NCI-H2081 treated with DMSO at 0.1 percent for 48 hours (cell line): ENCODE measurements at regions not wholly inside any gene's neighbourhood (a gene's known extent, or its start where the extent isn't known, plus 50 kb on each side); places are given as distances from the start of the nearest gene placed in this dataset.

Source experiments
- DNase-seq: peaks from one replicate; lab custom pipeline; 2025; lab: John Stamatoyannopoulos, UW

GRCh38 chr1:112264010-112264409 lies 132.0 kb upstream of the CTTNBP2NL start:
- DNase-seq: no peak

- DNase-seq: no peak
Observed at GRCh38 chr1:112264553-112264952, 131.5 kb upstream of the CTTNBP2NL start.

DNA sequence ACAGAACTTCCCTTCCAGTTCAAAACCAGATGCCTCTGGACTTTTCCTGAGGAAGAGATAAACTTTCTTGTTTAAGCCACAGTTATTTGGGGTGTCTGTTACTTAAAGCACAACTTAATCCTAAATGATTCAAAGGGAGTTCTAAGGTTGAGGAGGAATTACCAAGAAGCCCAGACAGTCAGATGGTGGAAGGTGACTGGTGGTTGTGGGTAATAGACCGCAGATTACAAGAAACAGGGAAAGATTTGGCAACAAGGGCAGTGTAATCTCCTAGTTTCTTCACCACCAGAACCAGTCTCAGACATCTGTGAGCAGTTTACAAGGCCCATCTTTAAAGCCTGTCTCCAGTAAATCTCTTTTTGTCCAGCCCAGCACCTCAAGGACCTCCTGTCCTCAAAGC lies 130.1 kb upstream of the CTTNBP2NL start:
- DNase-seq: no peak

DNA sequence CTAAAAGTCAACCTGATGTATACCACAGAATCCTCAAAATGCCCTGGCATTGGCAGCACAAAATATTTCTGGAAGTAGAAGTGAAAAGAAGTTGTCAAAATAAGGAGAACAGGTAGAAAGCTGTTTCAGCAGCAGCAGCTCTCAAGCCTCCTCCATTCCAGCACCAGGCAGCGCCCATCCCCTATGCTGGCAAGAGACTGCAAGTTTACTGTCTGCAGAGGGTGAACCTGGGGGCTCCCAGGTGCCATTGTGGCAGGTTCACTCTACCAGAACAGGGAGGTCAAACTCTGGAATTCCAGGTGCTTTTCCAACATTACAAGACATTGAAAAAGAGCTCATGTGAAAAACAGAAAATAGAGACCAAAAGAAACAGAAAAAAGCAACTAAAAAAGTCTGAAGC lies 128.8 kb upstream of the CTTNBP2NL start:
- DNase-seq: no peak

DNA sequence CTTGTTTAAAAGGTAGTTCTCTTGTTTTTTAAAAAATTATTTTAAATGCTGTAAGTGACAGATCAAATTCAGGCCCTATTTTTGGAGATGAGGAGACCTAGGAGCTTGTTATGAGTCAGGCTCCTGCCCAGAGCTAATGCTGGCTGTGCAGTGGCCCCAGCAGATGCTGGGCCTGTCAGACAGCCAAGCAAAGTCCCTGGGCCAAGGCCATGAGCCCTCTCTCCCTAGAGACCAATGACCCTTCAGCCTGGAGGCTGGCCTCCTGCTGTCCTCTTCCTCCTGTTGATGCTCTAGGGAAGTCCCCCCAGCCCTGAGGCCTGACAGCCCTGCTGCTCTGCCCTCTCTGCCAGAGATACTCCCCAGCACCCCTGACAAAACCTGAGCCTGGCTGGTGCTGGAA lies 128.1 kb upstream of the CTTNBP2NL start:
- DNase-seq: no peak

- DNase-seq: no peak
Observed at GRCh38 chr1:112268408-112268807, 127.6 kb upstream of the CTTNBP2NL start.

GRCh38 chr1:112271270-112271669 lies 124.7 kb upstream of the CTTNBP2NL start:
- DNase-seq: no peak

GRCh38 chr1:112272101-112272772 lies 123.8 kb upstream of the CTTNBP2NL start:
- no peak for DNase-seq

DNA sequence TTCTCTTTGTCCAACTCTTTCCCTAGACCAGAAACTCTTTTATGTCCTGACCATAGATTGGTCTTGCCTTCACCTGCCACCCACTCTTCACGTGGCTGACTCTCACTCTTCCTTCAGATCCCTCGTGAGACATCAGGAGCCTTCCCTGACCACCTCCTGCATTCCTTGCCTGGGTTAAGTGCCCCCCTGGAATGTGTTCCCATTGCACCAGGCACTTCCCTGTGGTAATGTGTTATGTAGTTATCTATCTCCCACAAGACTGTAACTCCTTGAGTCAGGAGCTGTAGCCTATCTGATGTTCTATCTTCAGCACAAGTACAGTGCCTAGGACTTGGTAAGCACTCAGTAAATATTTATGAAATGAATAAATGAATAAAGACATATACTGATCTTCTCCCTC lies 111.2 kb upstream of the CTTNBP2NL start:
- DNase-seq: no peak

DNA sequence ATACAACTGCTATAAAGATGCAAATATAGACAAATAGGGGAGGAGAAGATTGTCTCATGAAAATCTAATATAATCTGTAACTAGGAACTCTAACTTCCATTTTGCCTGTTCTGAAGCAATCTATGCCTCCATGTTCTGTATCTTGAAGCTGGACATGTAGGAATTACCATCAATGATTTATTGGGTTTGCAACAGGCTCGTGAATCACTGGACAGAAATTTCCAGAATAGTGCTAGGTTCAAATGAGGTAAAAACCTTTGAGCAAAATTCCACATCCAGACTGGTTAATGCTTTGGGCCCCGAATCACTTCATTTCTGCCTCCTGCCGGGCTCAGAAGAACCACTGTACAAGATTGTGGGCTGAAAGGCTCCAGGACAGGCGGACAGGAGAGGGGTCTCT lies 110.7 kb upstream of the CTTNBP2NL start:
- no peak for DNase-seq

- no peak for DNase-seq
Observed at GRCh38 chr1:112285746-112286145, 110.3 kb upstream of the CTTNBP2NL start.

- DNase-seq: no peak
Observed at GRCh38 chr1:112296908-112297307, 99.1 kb upstream of the CTTNBP2NL start.

DNA sequence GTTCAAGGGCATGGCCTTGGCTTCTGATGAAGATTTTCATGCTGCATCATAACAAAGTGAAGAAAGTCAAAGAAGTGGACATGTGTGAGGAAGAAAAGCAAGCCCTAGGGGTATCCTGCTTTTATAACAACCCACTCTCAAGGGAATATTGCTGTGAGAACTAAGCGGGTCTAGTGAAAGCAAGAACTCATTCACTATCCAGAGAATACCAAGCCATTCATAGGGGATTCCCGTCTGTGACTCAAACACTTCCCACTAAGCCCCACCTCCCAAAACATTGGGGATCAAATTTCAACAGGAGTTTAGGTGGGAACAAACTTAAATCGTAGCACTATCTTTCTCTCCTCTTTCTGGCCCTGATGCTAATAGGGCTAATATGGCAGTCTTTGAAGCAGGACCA lies 98.5 kb upstream of the CTTNBP2NL start:
- DNase-seq: no peak

DNA sequence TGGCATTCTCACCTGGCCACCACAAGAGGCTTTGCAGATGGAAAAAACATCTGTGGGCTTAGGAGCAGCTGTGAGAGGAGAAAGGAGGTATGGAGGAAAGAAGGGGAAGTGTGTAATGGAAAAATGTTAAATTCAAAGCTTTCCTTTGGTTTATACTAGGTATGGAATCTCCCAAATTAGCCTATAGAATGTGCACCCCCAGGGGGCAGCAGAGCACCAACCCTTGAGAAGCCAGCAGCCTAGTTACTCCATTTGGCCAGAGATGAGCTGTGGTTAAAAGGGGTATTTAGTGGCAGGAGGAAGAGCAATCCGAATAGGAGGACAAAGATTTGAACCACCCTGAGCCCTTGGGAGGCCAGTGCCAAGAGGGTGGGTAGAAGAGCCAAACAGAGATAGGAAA lies 97.5 kb upstream of the CTTNBP2NL start:
- no peak for DNase-seq

DNA sequence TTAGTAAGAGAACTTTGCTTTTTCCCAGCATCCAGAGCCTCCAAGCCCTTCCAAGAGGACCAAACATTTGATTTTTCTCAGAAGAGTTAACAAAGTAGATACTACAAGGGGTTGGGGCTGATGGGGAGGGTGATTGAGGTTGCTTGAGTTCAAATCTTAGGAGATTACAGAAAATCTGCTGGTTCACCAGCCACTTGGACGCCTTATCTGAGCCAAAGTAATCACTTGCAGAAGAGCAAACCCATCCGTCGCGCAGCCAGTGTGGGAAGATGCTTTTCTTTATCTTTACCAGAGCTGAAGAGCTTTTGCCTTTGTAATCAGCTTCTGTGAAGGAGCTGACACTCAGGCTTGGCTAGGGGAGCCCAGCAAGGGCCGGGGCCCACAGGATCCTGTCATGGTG lies 91.9 kb upstream of the CTTNBP2NL start:
- no peak for DNase-seq

DNA sequence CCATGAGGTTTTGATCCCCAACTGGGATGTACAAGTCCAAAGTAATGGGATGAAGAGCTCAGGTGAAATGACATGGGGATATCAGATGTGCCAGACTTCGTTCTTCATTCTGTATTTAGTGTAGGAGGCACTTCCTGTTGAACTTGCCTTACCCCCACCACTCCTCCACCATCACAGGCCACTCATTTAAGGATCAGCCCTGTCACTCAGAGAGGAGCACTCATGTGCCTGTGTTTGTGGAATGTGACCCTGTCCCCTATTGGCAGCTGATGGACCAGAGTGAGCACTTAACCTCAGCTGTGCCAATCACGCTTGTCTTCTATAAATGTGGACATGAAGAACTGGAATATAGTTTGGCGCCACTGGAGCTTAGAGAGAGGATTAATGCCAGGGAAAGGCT lies 91.4 kb upstream of the CTTNBP2NL start:
- DNase-seq: no peak

GRCh38 chr1:112307930-112308591 lies 88.0 kb upstream of the CTTNBP2NL start:
- DNase-seq: no peak

DNA sequence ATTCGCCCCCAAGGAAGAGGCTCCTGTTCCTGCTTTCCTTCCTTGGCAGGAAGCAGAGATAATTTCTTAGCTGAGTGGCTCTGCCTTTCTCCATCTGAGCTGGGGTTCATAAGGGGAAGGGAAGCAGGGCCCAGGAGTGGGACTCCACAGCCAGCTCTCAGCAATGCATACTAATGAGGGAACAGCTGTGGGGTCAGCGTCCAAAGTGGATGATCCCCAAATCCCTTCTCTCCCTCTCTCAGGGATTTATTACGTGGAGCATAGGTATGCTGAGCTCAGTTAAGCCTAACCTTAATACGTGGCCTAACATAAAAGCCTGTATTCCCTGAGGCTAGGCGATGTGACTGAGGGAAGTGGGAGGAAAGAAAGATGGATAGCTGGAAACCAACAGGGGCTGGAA lies 87.3 kb upstream of the CTTNBP2NL start:
- no peak for DNase-seq

- DNase-seq: no peak
Observed at GRCh38 chr1:112309499-112309898, 86.5 kb upstream of the CTTNBP2NL start.

DNA sequence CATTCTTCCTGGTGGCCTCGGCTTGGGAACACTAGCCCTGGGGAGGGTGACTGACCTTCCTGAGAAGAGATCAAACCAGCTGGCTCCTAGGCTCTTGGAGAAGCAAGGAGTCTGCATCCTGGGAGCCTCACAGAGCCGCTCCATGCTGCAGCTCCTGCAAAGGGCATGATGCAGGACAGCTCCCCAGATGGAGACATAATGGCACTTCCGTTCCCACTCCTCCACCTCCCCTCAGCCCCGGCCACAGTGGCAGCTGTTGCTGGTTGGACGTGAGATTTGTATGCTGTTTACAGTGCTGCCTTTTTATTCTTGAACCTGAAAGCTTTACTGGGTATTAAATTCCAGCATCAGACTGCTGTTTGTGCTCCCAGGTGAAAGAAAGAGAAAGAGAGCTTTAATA lies 83.7 kb upstream of the CTTNBP2NL start:
- no peak for DNase-seq

GRCh38 chr1:112312879-112313278 lies 83.1 kb upstream of the CTTNBP2NL start:
- no peak for DNase-seq

DNA sequence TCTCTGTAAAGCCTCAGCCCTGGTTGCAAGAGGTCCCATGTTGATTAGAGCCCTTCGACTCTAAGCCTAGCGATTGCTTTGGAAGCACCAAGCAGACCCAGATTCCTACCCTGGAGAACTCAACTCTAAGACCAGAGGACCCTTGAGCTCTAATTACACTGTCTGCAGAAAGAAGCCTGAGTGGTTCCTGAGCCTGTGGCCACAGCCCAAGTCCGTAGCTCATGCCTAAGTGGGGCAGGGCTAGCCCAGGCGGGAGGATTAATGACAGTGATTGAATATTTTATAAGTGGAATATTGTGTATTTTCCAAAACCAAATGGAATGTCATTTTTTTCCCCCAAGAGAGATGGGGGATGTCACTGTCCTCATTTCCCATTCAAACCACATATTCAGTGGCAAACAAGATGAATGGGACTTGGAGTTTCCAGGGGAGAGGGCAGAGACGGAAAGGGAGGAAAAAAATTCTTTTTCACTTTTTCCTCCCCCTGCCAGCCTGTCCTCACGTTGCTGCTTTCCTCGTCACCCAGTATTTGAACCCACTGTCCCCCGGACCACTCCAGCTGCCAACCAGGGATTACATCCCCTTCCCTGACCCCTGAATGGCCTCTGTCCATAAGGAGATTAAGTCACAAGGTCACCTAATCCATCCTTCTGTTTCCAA lies 79.6 kb upstream of the CTTNBP2NL start:
- no peak for DNase-seq

DNA sequence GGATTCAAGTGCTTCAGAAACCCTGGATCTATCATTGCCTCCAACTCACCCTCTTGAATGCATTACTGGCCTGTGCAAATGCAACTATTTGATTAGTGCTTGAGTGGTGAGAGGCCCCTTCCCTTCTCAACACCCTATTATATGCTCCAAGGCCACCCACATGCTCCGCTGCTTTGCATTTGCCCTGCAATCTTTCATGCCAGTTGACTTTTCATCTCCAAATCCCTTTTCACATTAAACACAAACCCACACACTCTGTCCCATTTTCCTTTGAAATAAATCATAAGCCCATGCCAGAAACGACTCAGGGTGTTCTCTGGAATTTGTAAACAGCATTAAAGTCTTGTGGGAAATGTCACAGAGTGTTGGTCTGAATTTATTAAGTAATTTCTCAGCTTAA lies 78.9 kb upstream of the CTTNBP2NL start:
- no peak for DNase-seq
